SK-N-SH (cell line): ENCODE measurements at regions not wholly inside any gene's neighbourhood (a gene's known extent, or its start where the extent isn't known, plus 50 kb on each side); places are given as distances from the start of the nearest gene placed in this dataset.

Source experiments
- CTCF ChIA-PET: fragments of 300-600, 350-600 bp; formaldehyde crosslinking; extraction: SDS; loops from one replicate; lab custom pipeline; 2021; lab: Yijun Ruan, JAX
- POLR2A ChIA-PET: fragments of 350-600 bp; sonication (Branson Sonifier 250); formaldehyde crosslinking; extraction: SDS; loops from one replicate; lab custom pipeline; 2020; ENCODE audit warnings: antibody characterized with exemption, inconsistent platforms; lab: Yijun Ruan, JAX
- DNase-seq: peaks from one replicate; pipeline ENCODE4 v3.0.0; 2012
- H2AFZ ChIP-seq: fragments of 200-600 bp; sonication (generic); 2 replicates; pipeline ENCODE4 v1.8.1; 2016; ENCODE audit warnings: antibody characterized with exemption, mild to moderate bottlenecking, low read depth
- H3F3A ChIP-seq: fragments of 200-600 bp; sonication (generic); replicated peaks from 2 replicates; pipeline ENCODE3; 2016; ENCODE audit warnings: antibody characterized with exemption, mild to moderate bottlenecking; ENCODE audit not compliant: insufficient read depth
- H3K27ac ChIP-seq, 2 experiments: fragments of 200-500 bp in 1 of 2; fragments of 200-600 bp in 1 of 2; sonication (Bioruptor generic) in 1 of 2; sonication (generic), shearing (Covaris generic) in 1 of 2; 2 replicates each; pipeline versions ENCODE4 v1.5.1 to v1.6.1; 2014 to 2016; ENCODE audit warnings: low read depth in 2 of 2, inconsistent platforms in 1 of 2, low read length in 1 of 2, mild to moderate bottlenecking in 1 of 2, mixed read lengths in 1 of 2
- H3K27me3 ChIP-seq: fragments of 200-600 bp; sonication (generic), shearing (Covaris generic); 2 replicates; pipeline ENCODE4 v1.6.1; 2016; ENCODE audit warnings: mixed run types; ENCODE audit not compliant: insufficient read depth
- H3K36me3 ChIP-seq, 2 experiments: fragments of 200-500 bp in 1 of 2; fragments of 200-600 bp in 1 of 2; sonication (Bioruptor generic) in 1 of 2; sonication (generic) in 1 of 2; replicated peaks in 1 of 2; 2 replicates each; pipeline versions ENCODE3 to v1.5.1; 2014 to 2016; ENCODE audit warnings: low read length in 1 of 2, mild to moderate bottlenecking in 1 of 2; ENCODE audit not compliant: insufficient read depth in 2 of 2, control insufficient read depth in 1 of 2
- H3K4me1 ChIP-seq, 2 experiments: fragments of 200-500 bp in 1 of 2; fragments of 200-600 bp in 1 of 2; sonication (Bioruptor generic) in 1 of 2; sonication (generic), shearing (Covaris generic) in 1 of 2; 2 replicates each; pipeline versions ENCODE4 v1.5.1 to v1.6.1; 2014 to 2016; ENCODE audit warnings: low read depth in 1 of 2, low read length in 1 of 2, mixed run types in 1 of 2; ENCODE audit not compliant: insufficient read depth in 2 of 2, control insufficient read depth in 1 of 2
- H3K4me2 ChIP-seq: fragments of 200-600 bp; sonication (generic), shearing (Covaris generic); 2 replicates; pipeline ENCODE4 v1.6.1; 2017; ENCODE audit warnings: mixed run types
- H3K4me3 ChIP-seq, 2 experiments: fragments of 200-500 bp in 1 of 2; fragments of 200-600 bp in 1 of 2; sonication (Bioruptor generic) in 1 of 2; sonication (generic), shearing (Covaris generic) in 1 of 2; 2 replicates each; pipeline versions ENCODE4 v1.5.1 to v1.8.1; 2014 to 2016; ENCODE audit warnings: low read depth in 2 of 2, inconsistent platforms in 1 of 2, low read length in 1 of 2, mild to moderate bottlenecking in 1 of 2, mixed read lengths in 1 of 2, moderate library complexity in 1 of 2
- H3K79me2 ChIP-seq: fragments of 200-600 bp; sonication (generic); 2 replicates; pipeline ENCODE4 v1.8.1; 2017; ENCODE audit warnings: mild to moderate bottlenecking; ENCODE audit not compliant: insufficient read depth
- H3K9ac ChIP-seq: fragments of 200-600 bp; sonication (generic); 2 replicates; pipeline ENCODE4 v1.6.1; 2017; ENCODE audit warnings: mixed run types
- H3K9me2 ChIP-seq: fragments of 200-600 bp; sonication (generic); 2 replicates; pipeline ENCODE4 v1.6.1; 2017; ENCODE audit warnings: mixed run types
- H3K9me3 ChIP-seq: fragments of 200-600 bp; sonication (generic); 2 replicates; pipeline ENCODE4 v1.6.1; 2017; ENCODE audit warnings: mixed run types, mild to moderate bottlenecking, moderate library complexity
- H4K20me1 ChIP-seq: fragments of 200-600 bp; sonication (generic); 2 replicates; pipeline ENCODE4 v1.6.1; 2017; ENCODE audit warnings: mild to moderate bottlenecking, mixed run types; ENCODE audit not compliant: insufficient read depth
- ELF1 ChIP-seq: IDR thresholded peaks from 2 replicates; pipeline ENCODE4 v1.4.0; 2012
- EZH2phosphoT487 ChIP-seq: fragments of 200-600 bp; sonication (generic); IDR thresholded peaks from 2 replicates; pipeline ENCODE4 v1.6.1; 2017; ENCODE audit warnings: low read depth, mixed run types, mild to moderate bottlenecking, antibody characterized with exemption, moderate library complexity, borderline replicate concordance
- FOSL2 ChIP-seq: IDR thresholded peaks from 2 replicates; pipeline ENCODE4 v1.4.0; 2012; ENCODE audit warnings: low read depth, mild to moderate bottlenecking, moderate library complexity, borderline replicate concordance
- FOXJ3 ChIP-seq: sonication (generic); formaldehyde crosslinking; IDR thresholded peaks from 2 replicates; pipeline ENCODE4 v1.5.1; 2020; ENCODE audit warnings: mild to moderate bottlenecking, missing genetic modification reagents
- FOXM1 ChIP-seq: IDR thresholded peaks from 2 replicates; pipeline ENCODE4 v1.4.0; 2012; ENCODE audit warnings: low read depth, mild to moderate bottlenecking
- GABPA ChIP-seq: IDR thresholded peaks from 2 replicates; pipeline ENCODE4 v1.4.0; 2012; ENCODE audit warnings: low read depth, mild to moderate bottlenecking
- IRF3 ChIP-seq: fragments of 150-350 bp; IDR thresholded peaks from 2 replicates; pipeline ENCODE4 v1.6.1; 2016; ENCODE audit warnings: mild to moderate bottlenecking, low read depth, low read length
- JUND ChIP-seq: IDR thresholded peaks from 2 replicates; pipeline ENCODE4 v1.4.0; 2012
- NFIC ChIP-seq: IDR thresholded peaks from 2 replicates; pipeline ENCODE4 v1.4.0; 2012; ENCODE audit warnings: borderline replicate concordance
- REST ChIP-seq: IDR thresholded peaks from 2 replicates; pipeline ENCODE4 v1.6.1; 2012; ENCODE audit warnings: mild to moderate bottlenecking, low read depth, low read length, moderate library complexity
- SIN3A ChIP-seq: IDR thresholded peaks from 2 replicates; pipeline ENCODE4 v1.6.1; 2012; ENCODE audit warnings: low read depth, mild to moderate bottlenecking, low read length, moderate library complexity, borderline replicate concordance
- TAF1 ChIP-seq: IDR thresholded peaks from 2 replicates; pipeline ENCODE4 v1.6.1; 2012; ENCODE audit warnings: low read depth, mild to moderate bottlenecking, low read length, moderate library complexity, borderline replicate concordance
- TEAD4 ChIP-seq: IDR thresholded peaks from 2 replicates; pipeline ENCODE4 v1.4.0; 2012; ENCODE audit warnings: mild to moderate bottlenecking, borderline replicate concordance; ENCODE audit not compliant: insufficient read depth
- ZBTB33 ChIP-seq: IDR thresholded peaks from 2 replicates; pipeline ENCODE4 v1.4.0; 2012; ENCODE audit warnings: low read depth, borderline replicate concordance
- whole genome bisulfite sequencing: methylation state at CpG from one replicate; pipeline ENCODE4 v1.1.6; 2017; ENCODE audit warnings: low lambda C conversion rate; 5-methylcytosine and 5-hydroxymethylcytosine counted together

- 27% methylated on average over 2 of the region's 2 CpGs for WGBS
- ChIA-PET CTCF (interaction anchor here (1.0 to 1.8 kb wide), 3 partner anchors 44 to 245 kb away, joined by 3 to 5 read pairs (median 5); no protein-coding TSS in a partner anchor), POLR2A (no interaction called here)
- Histone ChIP-seq H3K4me1 (no peaks in the 10 kb centered on the region), H3K79me2 (no peaks in the 10 kb centered on the region), H3K9me2 (no peaks in the 10 kb centered on the region), H3K9ac (no peak overlapping the region), H3K9me3 (no peaks in the 10 kb centered on the region), H3K36me3 (no peaks in the 10 kb centered on the region), H4K20me1 (no peaks in the 10 kb centered on the region), H3F3A (no peaks in the 10 kb centered on the region), H3K4me2 (no peak overlapping the region), H3K27ac (no peak overlapping the region), H3K4me3 (no peak overlapping the region), H2AFZ (no peak overlapping the region), H3K27me3 (no peaks in the 10 kb centered on the region)
- DNase-seq: no peak
- TF ChIP-seq JUND (no peak), FOXJ3 (CRISPR knock-in tag) (no peak), NFIC (no peak), FOXM1 (no peak), FOSL2 (no peak), REST (no peak), TEAD4 (no peak)
Observed at GRCh38 chr10:123385508-123386080, 231.4 kb downstream of the BUB3 start.

- no peaks in the 10 kb centered on the region for H3K79me2 ChIP-seq
- 13% methylated on average over 2 of the region's 2 CpGs for WGBS
- H3K4me3 ChIP-seq: no peak overlapping the region
- H3K9ac ChIP-seq: no peak overlapping the region
- ChIA-PET POLR2A (no interaction called here), CTCF (interaction anchor here (1.6 kb wide), 1 partner anchor 257 kb away, joined by 5 read pairs; no protein-coding TSS in a partner anchor)
- DNase-seq: no peak
- H3K4me2 ChIP-seq: no peak overlapping the region
- H3K27ac ChIP-seq: no peak overlapping the region
- no peaks in the 10 kb centered on the region for H3K27me3 ChIP-seq
- H4K20me1 ChIP-seq: no peaks in the 10 kb centered on the region
- H3K4me1 ChIP-seq: no peaks in the 10 kb centered on the region
- H3F3A ChIP-seq: no peaks in the 10 kb centered on the region
- H2AFZ ChIP-seq: no peak overlapping the region
- H3K9me2 ChIP-seq: no peaks in the 10 kb centered on the region
- no peaks in the 10 kb centered on the region for H3K36me3 ChIP-seq
- H3K9me3 ChIP-seq: no peaks in the 10 kb centered on the region
- no peak for TF ChIP-seq IRF3
- no peak for TF ChIP-seq EZH2phosphoT487
- no peak for TF ChIP-seq GABPA
- no peak for TF ChIP-seq ELF1
- no peak for TF ChIP-seq ZBTB33
- no peak for TF ChIP-seq REST
- no peak for TF ChIP-seq TAF1
- TF ChIP-seq SIN3A: no peak
Observed at GRCh38 chr10:123389520-123389919, 235.3 kb downstream of the BUB3 start.
